HG03520 (cell line): ENCODE measurements at regions not wholly inside any gene's neighbourhood (a gene's known extent, or its start where the extent isn't known, plus 50 kb on each side); places are given as distances from the start of the nearest gene placed in this dataset.
"Not testable (repeated sequence)": the region's sequence is repeated elsewhere in the genome, so short reads cannot be mapped to it uniquely, and the experiment has no call there.

Experiments
- ATAC-seq: cut with Tn5 transposase; IDR thresholded peaks from one replicate; pipeline ENCODE4 v1.9.1; 2021; ENCODE audit warnings: mild to moderate bottlenecking, moderate library complexity; ENCODE audit not compliant: unreplicated experiment

GRCh38 chr16:73099601-73100000 is 51.7 kb upstream of the ZFHX3 start:
- not testable (repeated sequence) for ATAC-seq
